ENCODE measurements at regions not wholly inside any gene's neighbourhood (a gene's known extent, or its start where the extent isn't known, plus 50 kb on each side); places are given as distances from the start of the nearest gene placed in this dataset.

GRCh38 chr6:138007014-138007472 lies 100.2 kb downstream of the PERP start:
- DNase-seq (ENCODE audit: extremely low spot score) = peak; percentile 49
- ChIA-PET POLR2A (interaction anchor here (0.7 kb wide), 2 partner anchors 107 to 136 kb away, joined by 3 to 5 read pairs; no protein-coding TSS in a partner anchor), CTCF (interaction anchor here (0.6 to 9.8 kb wide), 41 partner anchors 8 to 930 kb away, joined by 3 to 120 read pairs (median 4); partner anchors contain the start of gene TNFAIP3)
- TF ChIP-seq CTCF (IDR thresholded peaks at IDR 0.05; ENCODE audit: control extremely low read depth, extremely low read depth, low read depth, missing control alignments) = peak; percentile 45

GRCh38 chr6:138008791-138009190 lies 98.4 kb downstream of the PERP start:
- CTCF ChIA-PET = interaction anchor here (1.1 to 9.8 kb wide), 6 partner anchors 8 to 304 kb away, joined by 3 to 120 read pairs (median 28); no protein-coding TSS in a partner anchor
- POLR2A ChIA-PET = interaction anchor here (0.5 kb wide), 1 partner anchor 138 kb away, joined by 4 read pairs; no protein-coding TSS in a partner anchor
- DNase-seq (ENCODE audit: extremely low spot score) = no peak
- no peak for TF ChIP-seq CTCF (IDR thresholded peaks at IDR 0.05; ENCODE audit: control extremely low read depth, extremely low read depth, low read depth, missing control alignments)

GRCh38 chr6:138011413-138011812 lies 95.8 kb downstream of the PERP start:
- no peak for DNase-seq (ENCODE audit: extremely low spot score)
- no peak for TF ChIP-seq CTCF (IDR thresholded peaks at IDR 0.05; ENCODE audit: control extremely low read depth, extremely low read depth, low read depth, missing control alignments)
- CTCF ChIA-PET = no interaction called here
- POLR2A ChIA-PET = no interaction called here

- DNase-seq (ENCODE audit: extremely low spot score) = no peak
- ChIA-PET CTCF (interaction anchor here (0.9 to 1.9 kb wide), 4 partner anchors 8 to 23 kb away, joined by 3 to 10 read pairs (median 4); no protein-coding TSS in a partner anchor), POLR2A (no interaction called here)
- TF ChIP-seq CTCF (IDR thresholded peaks at IDR 0.05; ENCODE audit: control extremely low read depth, extremely low read depth, low read depth, missing control alignments) = no peak
Observed at GRCh38 chr6:138012682-138013081, 94.5 kb downstream of the PERP start.

GRCh38 chr6:138013959-138014358 lies 93.3 kb downstream of the PERP start:
- ChIA-PET POLR2A (no interaction called here), CTCF (interaction anchor here (1.4 to 1.9 kb wide), 2 partner anchors 9 to 22 kb away, joined by 3 to 10 read pairs; no protein-coding TSS in a partner anchor)
- no peak for TF ChIP-seq CTCF (IDR thresholded peaks at IDR 0.05; ENCODE audit: control extremely low read depth, extremely low read depth, low read depth, missing control alignments)
- no peak for DNase-seq (ENCODE audit: extremely low spot score)

- ChIA-PET CTCF (interaction anchor here (0.8 to 3.6 kb wide), 4 partner anchors 9 to 319 kb away, joined by 3 to 24 read pairs (median 4); no protein-coding TSS in a partner anchor), POLR2A (no interaction called here)
- DNase-seq (ENCODE audit: extremely low spot score) = no peak
- TF ChIP-seq CTCF (IDR thresholded peaks at IDR 0.05; ENCODE audit: control extremely low read depth, extremely low read depth, low read depth, missing control alignments) = no peak
Observed at GRCh38 chr6:138017166-138017757, 90.0 kb downstream of the PERP start.
